ENCODE measurements at regions not wholly inside any gene's neighbourhood (a gene's known extent, or its start where the extent isn't known, plus 50 kb on each side); places are given as distances from the start of the nearest gene placed in this dataset.
"Not testable (repeated sequence)": the region's sequence is repeated elsewhere in the genome, so short reads cannot be mapped to it uniquely, and the experiment has no call there.

GRCh38 chr10:34880817-34881216 lies 65.7 kb upstream of the PARD3 start:
- Histone ChIP-seq H3K4me3 (ENCODE audit: low read depth, low read length, poor library complexity, severe bottlenecking) (no peak overlapping the region), H3K4me2 (ENCODE audit: low read length) (no peak overlapping the region), H4K20me1 (ENCODE audit: insufficient read depth, low read length) (no peaks in the 10 kb centered on the region), H3K27ac (ENCODE audit: low read depth, low read length, poor library complexity, severe bottlenecking) (no peak overlapping the region), H3K36me3 (ENCODE audit: insufficient read depth, low read length) (no peaks in the 10 kb centered on the region), H3K9me2 (ENCODE audit: insufficient read depth, low read length) (no peaks in the 10 kb centered on the region), H3K9me3 (ENCODE audit: low read length) (no peaks in the 10 kb centered on the region), H3K4me1 (ENCODE audit: insufficient read depth, low read length, poor library complexity, severe bottlenecking) (no peaks in the 10 kb centered on the region), H3K79me2 (ENCODE audit: insufficient read depth, low read depth, low read length) (no peaks in the 10 kb centered on the region), H2AFZ (ENCODE audit: low read length) (no peak overlapping the region)
- BruUV-seq (replicated peaks) = no TSS peak
- CTCF ChIA-PET (ENCODE audit: unreplicated experiment) = no interaction called here
- no peak for DNase-seq (ENCODE audit: low spot score)
- intact Hi-C loops (cut with micrococcal nuclease; ENCODE audit: unreplicated experiment) = no loop called here
- POLR2A ChIA-PET = interaction anchor here (0.6 kb wide), 1 partner anchor 147 kb away, joined by 10 read pairs; no protein-coding TSS in a partner anchor
- TF ChIP-seq CTCF (conservative IDR thresholded peaks at IDR 0.05; ENCODE audit: low read length) (no peak), EZH2phosphoT487 (IDR thresholded peaks at IDR 0.05; ENCODE audit: borderline replicate concordance, low read depth, low read length) (no peak)

GRCh38 chr10:34878651-34879050 lies 63.6 kb upstream of the PARD3 start:
- H4K20me1 ChIP-seq (ENCODE audit: insufficient read depth, low read length); H3K27ac ChIP-seq (ENCODE audit: low read depth, low read length, poor library complexity, severe bottlenecking): not testable (repeated sequence)

GRCh38 chr10:34875061-34875460 lies 60.0 kb upstream of the PARD3 start:
- TF ChIP-seq CTCF (conservative IDR thresholded peaks at IDR 0.05; ENCODE audit: low read length) (no peak), EZH2phosphoT487 (IDR thresholded peaks at IDR 0.05; ENCODE audit: borderline replicate concordance, low read depth, low read length) (no peak)
- DNase-seq (ENCODE audit: low spot score) = no peak
- no TSS peak for BruUV-seq (replicated peaks)
- H3K9me3 ChIP-seq (ENCODE audit: low read length) = no peaks in the 10 kb centered on the region
- no peaks in the 10 kb centered on the region for H3K79me2 ChIP-seq (ENCODE audit: insufficient read depth, low read depth, low read length)
- ChIA-PET CTCF (ENCODE audit: unreplicated experiment) (no interaction called here), POLR2A (no interaction called here)
- H3K4me1 ChIP-seq (ENCODE audit: insufficient read depth, low read length, poor library complexity, severe bottlenecking) = no peaks in the 10 kb centered on the region
- H2AFZ ChIP-seq (ENCODE audit: low read length) = no peak overlapping the region
- no peaks in the 10 kb centered on the region for H4K20me1 ChIP-seq (ENCODE audit: insufficient read depth, low read length)
- H3K4me2 ChIP-seq (ENCODE audit: low read length) = no peak overlapping the region
- H3K36me3 ChIP-seq (ENCODE audit: insufficient read depth, low read length) = no peaks in the 10 kb centered on the region
- intact Hi-C loops (cut with micrococcal nuclease; ENCODE audit: unreplicated experiment) = no loop called here
- no peaks in the 10 kb centered on the region for H3K9me2 ChIP-seq (ENCODE audit: insufficient read depth, low read length)
- no peak overlapping the region for H3K4me3 ChIP-seq (ENCODE audit: low read depth, low read length, poor library complexity, severe bottlenecking)
- no peak overlapping the region for H3K27ac ChIP-seq (ENCODE audit: low read depth, low read length, poor library complexity, severe bottlenecking)

More at GRCh38 chr10:34878651-34879050, 63.6 kb upstream of the PARD3 start:
- DNase-seq (ENCODE audit: low spot score); H3K9me3 ChIP-seq (ENCODE audit: low read length); intact Hi-C loops (cut with micrococcal nuclease; ENCODE audit: unreplicated experiment); H3K79me2 ChIP-seq (ENCODE audit: insufficient read depth, low read depth, low read length); H3K4me3 ChIP-seq (ENCODE audit: low read depth, low read length, poor library complexity, severe bottlenecking); CTCF ChIA-PET (ENCODE audit: unreplicated experiment); H3K4me1 ChIP-seq (ENCODE audit: insufficient read depth, low read length, poor library complexity, severe bottlenecking); H3K36me3 ChIP-seq (ENCODE audit: insufficient read depth, low read length); H3K4me2 ChIP-seq (ENCODE audit: low read length); BruUV-seq (replicated peaks); H2AFZ ChIP-seq (ENCODE audit: low read length); H3K9me2 ChIP-seq (ENCODE audit: insufficient read depth, low read length): not testable (repeated sequence)
- POLR2A ChIA-PET = interaction anchor here (0.6 kb wide), 1 partner anchor 582 kb away, joined by 3 read pairs; no protein-coding TSS in a partner anchor
